HG03060 (cell line): ENCODE measurements at regions not wholly inside any gene's neighbourhood (a gene's known extent, or its start where the extent isn't known, plus 50 kb on each side); places are given as distances from the start of the nearest gene placed in this dataset.

Experiments used
- ATAC-seq: cut with Tn5 transposase; IDR thresholded peaks from one replicate; pipeline ENCODE4 v1.9.1; 2021; ENCODE audit warnings: low read depth, moderate number of reproducible peaks; ENCODE audit not compliant: unreplicated experiment

- no peak for ATAC-seq
Observed at GRCh38 chr5:4881366-4882002, 258.6 kb upstream of the ADAMTS16 start.

GRCh38 chr5:4882186-4882585 is 257.9 kb upstream of the ADAMTS16 start:
- no peak for ATAC-seq

GRCh38 chr5:4883360-4883759 is 256.8 kb upstream of the ADAMTS16 start:
- ATAC-seq, result no peak

DNA sequence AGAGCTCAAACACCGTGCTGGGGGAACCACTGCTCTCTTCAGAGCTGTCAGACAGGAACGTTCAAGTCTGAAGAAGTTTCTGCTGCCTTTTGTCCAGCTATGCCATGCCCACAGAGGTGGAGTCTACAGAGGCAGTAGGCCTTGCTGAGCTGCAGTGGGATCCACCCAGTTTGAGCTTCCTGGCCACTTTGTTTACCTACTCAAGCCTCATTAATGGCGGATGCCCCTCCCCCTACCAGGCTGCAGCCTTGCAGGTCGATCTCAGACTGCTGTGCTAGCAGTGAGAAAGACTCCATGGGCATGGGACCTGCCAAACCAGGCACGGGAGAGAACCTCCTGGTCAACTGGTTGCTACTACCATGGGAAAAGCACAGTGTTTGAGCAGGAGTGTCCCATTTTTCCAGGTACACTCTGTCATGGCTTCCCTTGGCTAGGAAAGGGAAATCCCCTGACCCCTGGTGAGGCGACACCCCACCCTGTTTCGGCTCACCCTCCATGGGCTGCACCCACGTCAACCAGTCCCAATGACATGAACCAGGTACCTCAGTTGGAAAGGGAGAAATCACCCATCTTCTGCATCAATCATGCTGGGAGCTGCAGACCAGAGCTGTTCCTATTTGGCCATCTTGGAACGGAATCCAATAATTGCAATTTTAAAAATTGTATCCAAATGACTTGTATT is 246.9 kb upstream of the ADAMTS16 start:
- ATAC-seq, result no peak

DNA sequence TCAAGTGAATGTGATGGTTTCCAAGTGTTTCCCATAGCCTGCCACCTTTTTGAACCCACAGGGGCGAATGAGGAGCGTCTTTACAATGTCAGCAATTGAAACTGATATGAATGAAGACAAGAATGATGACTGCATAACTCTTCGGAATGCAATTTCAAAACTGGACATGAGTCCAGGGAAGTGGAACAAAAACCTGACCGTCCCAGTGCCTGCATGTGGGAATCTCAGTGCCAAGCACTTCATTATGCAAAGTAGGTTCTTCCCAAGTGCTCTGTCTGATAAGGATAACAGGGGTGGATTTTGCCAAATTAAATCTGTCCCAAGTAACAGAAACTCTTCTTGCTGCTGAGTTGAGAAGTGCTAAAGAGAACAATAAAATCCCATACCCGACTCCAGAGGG is 243.8 kb upstream of the ADAMTS16 start:
- ATAC-seq, result no peak

DNA sequence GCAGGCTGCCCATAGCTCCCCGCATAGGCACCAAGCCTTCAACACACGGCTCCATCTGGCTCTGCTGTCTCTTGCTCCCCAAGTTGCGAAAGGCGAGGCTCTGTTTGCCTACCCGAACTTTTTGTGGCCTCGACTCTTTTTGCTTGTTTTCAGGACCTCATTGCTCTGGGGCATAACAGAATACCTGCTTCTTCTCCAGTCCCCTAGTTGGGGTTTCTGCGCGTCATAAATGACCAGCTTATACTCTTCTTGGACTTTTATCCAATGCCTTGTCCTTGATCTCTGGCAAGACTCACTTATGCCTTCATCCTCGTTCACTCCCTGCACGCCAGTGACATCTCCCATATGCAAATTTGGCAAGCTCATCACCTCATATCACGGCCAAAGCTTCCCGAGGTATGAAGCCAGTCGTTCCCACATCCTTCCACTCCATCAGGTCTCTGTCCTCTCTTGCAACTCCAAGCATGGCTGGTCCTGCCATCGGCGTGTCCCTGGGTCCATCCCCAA is 238.8 kb upstream of the ADAMTS16 start:
- no peak for ATAC-seq

GRCh38 chr5:4901924-4902323 is 238.2 kb upstream of the ADAMTS16 start:
- ATAC-seq, result no peak

- ATAC-seq, result no peak
Observed at GRCh38 chr5:4905674-4906520, 234.2 kb upstream of the ADAMTS16 start.

DNA sequence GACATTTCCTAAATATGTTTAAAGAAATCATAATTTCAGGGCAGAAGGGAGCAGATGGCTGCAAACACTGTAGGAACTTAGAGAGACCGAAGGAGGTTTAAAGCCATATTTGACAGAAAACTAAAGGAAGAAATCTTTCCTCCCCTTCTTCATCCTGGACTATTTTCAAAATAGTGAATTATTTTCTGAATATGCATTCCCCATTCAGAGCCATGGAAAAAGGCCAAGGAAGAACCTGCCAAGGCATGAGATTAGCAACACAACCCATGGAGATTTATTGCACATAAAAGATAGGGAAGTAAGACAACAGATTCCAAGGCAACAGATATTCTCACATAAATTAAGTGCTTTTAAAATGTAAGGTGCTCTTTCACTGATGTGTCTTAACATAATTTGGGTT is 233.3 kb upstream of the ADAMTS16 start:
- no peak for ATAC-seq

- ATAC-seq, result no peak
Observed at GRCh38 chr5:4907571-4907970, 232.6 kb upstream of the ADAMTS16 start.

DNA sequence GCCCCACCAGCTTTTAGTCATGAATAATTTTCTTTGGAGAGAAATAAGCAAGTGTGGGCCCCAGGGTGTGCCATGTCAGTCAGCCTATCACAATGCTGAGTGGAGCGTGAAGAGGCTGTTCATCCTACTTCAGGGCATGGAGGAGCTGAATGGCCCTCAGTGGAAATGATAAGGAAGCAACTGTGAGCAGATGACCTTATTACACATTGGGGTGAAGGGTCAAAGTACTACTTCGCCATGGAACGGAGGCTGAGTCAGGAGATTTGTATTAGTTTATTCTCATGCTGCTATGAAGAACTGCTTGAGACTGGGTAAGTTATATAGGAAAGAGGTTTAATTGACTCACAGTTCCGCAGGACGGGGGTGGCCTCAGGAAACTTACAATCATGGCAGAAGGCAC is 231.0 kb upstream of the ADAMTS16 start:
- ATAC-seq, result no peak

GRCh38 chr5:4911646-4912403 is 228.3 kb upstream of the ADAMTS16 start:
- no peak for ATAC-seq

GRCh38 chr5:4921929-4922328 is 218.2 kb upstream of the ADAMTS16 start:
- no peak for ATAC-seq

GRCh38 chr5:4924577-4924976 is 215.6 kb upstream of the ADAMTS16 start:
- no peak for ATAC-seq

- no peak for ATAC-seq
Observed at GRCh38 chr5:4927097-4927496, 213.0 kb upstream of the ADAMTS16 start.

DNA sequence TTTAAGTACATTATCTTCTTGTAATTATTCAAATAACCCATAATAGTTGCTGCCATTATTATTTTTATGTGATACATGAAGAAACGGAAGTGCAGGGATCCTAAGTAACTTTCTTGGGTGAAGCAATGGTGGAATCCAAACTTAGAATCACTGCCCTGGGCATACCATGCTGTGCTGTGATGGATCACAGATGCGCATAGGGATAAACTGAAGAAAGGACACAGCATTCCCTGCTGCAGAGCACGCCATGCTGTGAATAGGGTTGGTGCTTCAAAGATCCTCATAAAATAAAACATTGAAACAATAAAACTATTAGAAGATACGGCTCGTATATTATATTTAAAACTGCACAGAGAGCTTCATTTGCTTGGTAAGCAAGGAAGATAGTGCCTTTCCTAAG is 211.7 kb upstream of the ADAMTS16 start:
- ATAC-seq, result no peak

- ATAC-seq, result no peak
Observed at GRCh38 chr5:4929092-4929655, 211.0 kb upstream of the ADAMTS16 start.

DNA sequence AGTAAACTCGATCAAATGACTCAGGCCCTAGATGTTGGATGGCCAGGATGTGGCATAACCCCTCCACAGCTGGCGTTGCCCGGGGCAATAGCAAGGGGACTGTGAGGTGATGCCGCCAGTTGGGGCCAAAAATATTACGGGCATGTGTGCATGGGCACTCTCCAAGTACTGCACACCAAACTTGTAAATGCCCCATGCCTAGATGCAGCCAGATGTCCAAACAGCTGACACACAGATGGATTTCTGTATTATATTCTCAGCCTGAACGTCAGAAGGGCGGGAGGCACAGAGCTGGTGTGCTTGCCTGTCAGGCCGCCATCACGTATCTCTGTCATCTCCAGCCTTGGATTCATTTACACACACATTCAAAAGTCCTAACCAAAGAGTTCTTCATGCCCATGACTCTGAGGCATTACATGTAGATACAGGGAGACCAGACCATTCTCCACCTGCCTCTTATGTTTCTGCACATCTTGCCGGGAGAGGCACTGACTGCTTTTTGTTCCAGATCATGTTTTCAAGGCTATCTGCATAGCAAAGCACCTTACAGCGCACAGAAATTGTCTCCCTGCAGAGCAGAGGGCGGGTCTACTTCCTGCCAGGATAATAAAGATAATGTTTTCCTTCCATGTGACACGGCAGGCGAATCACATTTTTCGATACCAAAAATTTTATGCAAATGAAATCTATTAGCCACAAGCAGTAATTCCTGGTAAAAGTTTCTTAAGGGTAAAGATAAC is 200.9 kb upstream of the ADAMTS16 start:
- ATAC-seq, result no peak

DNA sequence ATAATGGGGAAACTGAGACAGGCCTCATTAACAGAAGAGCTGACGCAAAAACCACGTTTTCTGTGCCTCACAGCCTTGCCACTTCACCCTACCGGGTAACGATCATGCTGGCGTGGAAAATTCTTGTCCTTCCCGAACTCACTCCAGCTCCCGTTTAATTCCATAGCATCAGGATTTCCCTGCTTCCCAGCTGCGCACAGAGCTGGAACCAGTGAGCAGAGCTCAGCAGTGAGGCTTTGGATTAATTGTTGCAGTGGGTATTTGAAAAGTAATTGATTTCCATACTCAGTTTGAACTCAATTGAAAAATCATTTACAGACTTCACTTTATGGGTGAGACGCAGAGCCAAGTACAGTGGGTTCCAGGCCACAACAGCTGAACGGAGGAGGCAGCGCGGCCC is 199.0 kb upstream of the ADAMTS16 start:
- ATAC-seq, result no peak
